Activated CD4-positive, alpha-beta T cell treated with anti-CD3 and anti-CD28 coated beads, Interleukin-2, Interleukin-6, amounts not matched to agents 100 ng/mL and 50 ng/mL, durations not matched to agents 16 hours and 8 hours (primary cell): ENCODE measurements at regions not wholly inside any gene's neighbourhood (a gene's known extent, or its start where the extent isn't known, plus 50 kb on each side); places are given as distances from the start of the nearest gene placed in this dataset.

Source experiments
- DNase-seq: peaks from one replicate; pipeline ENCODE4 v3.0.0-alpha.2; 2020

GRCh38 chr1:82454431-82454830 is 653.7 kb downstream of the ADGRL2 start:
- DNase-seq: no peak

- no peak for DNase-seq
These were observed 652.9 kb downstream of the ADGRL2 start for GRCh38 chr1:82453511-82454185.

GRCh38 chr1:82452096-82452495 is 651.4 kb downstream of the ADGRL2 start:
- DNase-seq: no peak

GRCh38 chr1:82451191-82451590 is 650.5 kb downstream of the ADGRL2 start:
- DNase-seq: no peak

GRCh38 chr1:82449506-82450057 is 648.8 kb downstream of the ADGRL2 start:
- no peak for DNase-seq

- DNase-seq: no peak
These were observed 646.2 kb downstream of the ADGRL2 start for GRCh38 chr1:82446955-82447354.

GRCh38 chr1:82446236-82446635 is 645.5 kb downstream of the ADGRL2 start:
- DNase-seq: no peak

GRCh38 chr1:82445827-82446226 is 645.1 kb downstream of the ADGRL2 start:
- no peak for DNase-seq

GRCh38 chr1:82445132-82445531 is 644.4 kb downstream of the ADGRL2 start:
- DNase-seq: no peak

GRCh38 chr1:82441402-82441801 is 640.7 kb downstream of the ADGRL2 start:
- DNase-seq: no peak

- DNase-seq: no peak
These were observed 622.6 kb downstream of the ADGRL2 start for GRCh38 chr1:82423174-82423815.

- no peak for DNase-seq
These were observed 621.0 kb downstream of the ADGRL2 start for GRCh38 chr1:82421782-82422181.

GRCh38 chr1:82420584-82420983 is 619.9 kb downstream of the ADGRL2 start:
- DNase-seq: no peak

GRCh38 chr1:82411605-82412004 is 610.9 kb downstream of the ADGRL2 start:
- no peak for DNase-seq

GRCh38 chr1:82405333-82405732 is 604.6 kb downstream of the ADGRL2 start:
- no peak for DNase-seq

- no peak for DNase-seq
These were observed 600.4 kb downstream of the ADGRL2 start for GRCh38 chr1:82401116-82401515.

- DNase-seq: no peak
These were observed 599.8 kb downstream of the ADGRL2 start for GRCh38 chr1:82400521-82400920.

- no peak for DNase-seq
These were observed 598.4 kb downstream of the ADGRL2 start for GRCh38 chr1:82399093-82399492.

- no peak for DNase-seq
These were observed 597.6 kb downstream of the ADGRL2 start for GRCh38 chr1:82398357-82398756.

- DNase-seq: no peak
These were observed 594.7 kb downstream of the ADGRL2 start for GRCh38 chr1:82395440-82395839.

- no peak for DNase-seq
These were observed 592.2 kb downstream of the ADGRL2 start for GRCh38 chr1:82392946-82393345.

GRCh38 chr1:82392513-82392912 is 591.8 kb downstream of the ADGRL2 start:
- DNase-seq: no peak

- no peak for DNase-seq
These were observed 591.0 kb downstream of the ADGRL2 start for GRCh38 chr1:82391712-82392111.

- DNase-seq: no peak
These were observed 589.9 kb downstream of the ADGRL2 start for GRCh38 chr1:82390627-82391026.

- DNase-seq: no peak
These were observed 587.9 kb downstream of the ADGRL2 start for GRCh38 chr1:82388679-82389078.
